NCI-H2029 treated with DMSO at 0.1 percent for 48 hours (cell line): ENCODE measurements at regions not wholly inside any gene's neighbourhood (a gene's known extent, or its start where the extent isn't known, plus 50 kb on each side); places are given as distances from the start of the nearest gene placed in this dataset.

Experiments
- DNase-seq: peaks from one replicate; lab custom pipeline; 2025; lab: John Stamatoyannopoulos, UW

GRCh38 chr9:90539286-90539685 lies 103.3 kb downstream of the DIRAS2 start:
- no peak for DNase-seq

GRCh38 chr9:90540734-90541133 lies 101.9 kb downstream of the DIRAS2 start:
- no peak for DNase-seq

GRCh38 chr9:90544488-90544887 lies 98.1 kb downstream of the DIRAS2 start:
- DNase-seq, result no peak

- no peak for DNase-seq
Observed at GRCh38 chr9:90546200-90546599, 96.4 kb downstream of the DIRAS2 start.

- DNase-seq, result no peak
Observed at GRCh38 chr9:90547896-90548295, 94.7 kb downstream of the DIRAS2 start.

GRCh38 chr9:90552317-90552716 lies 90.3 kb downstream of the DIRAS2 start:
- DNase-seq, result no peak

- no peak for DNase-seq
Observed at GRCh38 chr9:90555351-90556057, 87.1 kb downstream of the DIRAS2 start.

GRCh38 chr9:90556897-90557675 lies 85.5 kb downstream of the DIRAS2 start:
- DNase-seq, result no peak

- DNase-seq, result no peak
Observed at GRCh38 chr9:90559075-90560073, 83.2 kb downstream of the DIRAS2 start.
